CD14-positive monocyte (primary cell): ENCODE measurements at regions not wholly inside any gene's neighbourhood (a gene's known extent, or its start where the extent isn't known, plus 50 kb on each side); places are given as distances from the start of the nearest gene placed in this dataset.

Experiments used
- DNase-seq, 3 donors: peaks; one replicate each; pipeline ENCODE4 v3.0.0-alpha.2; 2011 to 2022
- H2AFZ ChIP-seq: 2 replicates; pipeline ENCODE4 v1.6.0; 2012; ENCODE audit warnings: mild to moderate bottlenecking, low read depth, low read length, inconsistent platforms; ENCODE audit not compliant: insufficient read depth, poor library complexity, severe bottlenecking
- H3K27ac ChIP-seq, 2 donors: 1 replicate in 1 of 2; 2 replicates in 1 of 2; pipeline ENCODE4 v1.5.1; 2012 to 2013; ENCODE audit warnings: low read length in 2 of 2, control low read depth in 1 of 2, inconsistent platforms in 1 of 2, low read depth in 1 of 2, mild to moderate bottlenecking in 1 of 2
- H3K27me3 ChIP-seq, 2 donors: one replicate each; pipeline versions ENCODE4 v1.6.0 to v1.6.1; 2011 to 2013; ENCODE audit warnings: low read length in 2 of 2; ENCODE audit not compliant: control insufficient read depth in 2 of 2, insufficient read depth in 2 of 2
- H3K36me3 ChIP-seq, 2 donors: replicated peaks in 1 of 2; 1 replicate in 1 of 2; 2 replicates in 1 of 2; pipeline versions ENCODE4 v1.5.1 to v1.6.1; 2012 to 2013; ENCODE audit warnings: low read length in 2 of 2, control low read depth in 1 of 2, inconsistent platforms in 1 of 2, mild to moderate bottlenecking in 1 of 2; ENCODE audit not compliant: insufficient read depth in 2 of 2, control insufficient read depth in 1 of 2
- H3K4me1 ChIP-seq, 2 donors: 1 replicate in 1 of 2; 2 replicates in 1 of 2; pipeline versions ENCODE4 v1.5.1 to v1.6.1; 2012 to 2013; ENCODE audit warnings: low read length in 2 of 2, control low read depth in 1 of 2, inconsistent platforms in 1 of 2, mild to moderate bottlenecking in 1 of 2, moderate library complexity in 1 of 2; ENCODE audit not compliant: insufficient read depth in 2 of 2, control insufficient read depth in 1 of 2
- H3K4me2 ChIP-seq: replicated peaks from 2 replicates; pipeline ENCODE3; 2012; ENCODE audit warnings: low read length, moderate library complexity, mild to moderate bottlenecking; ENCODE audit not compliant: poor library complexity, severe bottlenecking; ENCODE audit errors: extremely low read depth
- H3K4me3 ChIP-seq, 3 experiments: fragments of 200-600 bp in 1 of 3; sonication (generic) in 1 of 3; replicated peaks in 1 of 3; 1 replicate in 2 of 3; 2 replicates in 1 of 3; pipeline ENCODE4 v1.5.1; 2011 to 2013; ENCODE audit warnings: low read length in 3 of 3, mild to moderate bottlenecking in 3 of 3, control low read depth in 2 of 3, low read depth in 2 of 3, inconsistent platforms in 1 of 3, moderate library complexity in 1 of 3
- H3K79me2 ChIP-seq: 2 replicates; pipeline ENCODE4 v1.6.0; 2012; ENCODE audit warnings: mild to moderate bottlenecking, control low read depth, inconsistent platforms, low read length, moderate library complexity; ENCODE audit not compliant: insufficient read depth
- H3K9ac ChIP-seq: 2 replicates; pipeline ENCODE4 v1.6.0; 2017; ENCODE audit warnings: low read length, mild to moderate bottlenecking; ENCODE audit not compliant: insufficient read depth, poor library complexity, severe bottlenecking
- H3K9me3 ChIP-seq, 2 donors: replicated peaks in 1 of 2; 1 replicate in 1 of 2; 2 replicates in 1 of 2; pipeline versions ENCODE4 v1.5.1 to v1.6.1; 2012 to 2013; ENCODE audit warnings: low read length in 2 of 2, control low read depth in 1 of 2; ENCODE audit not compliant: control insufficient read depth in 1 of 2, insufficient read depth in 1 of 2
- H4K20me1 ChIP-seq: 2 replicates; pipeline ENCODE4 v1.6.0; 2012; ENCODE audit warnings: mild to moderate bottlenecking, low read length, control low read depth, moderate library complexity; ENCODE audit not compliant: insufficient read depth
- H3K27ac Mint-ChIP-seq, 7 donors: one replicate each; pipeline ENCODE4 v1.8.0; 2020; ENCODE audit warnings: mild to moderate bottlenecking in 7 of 7, mixed read lengths in 7 of 7, moderate library complexity in 6 of 7, inconsistent platforms in 2 of 7
- H3K27me3 Mint-ChIP-seq, 3 donors: one replicate each; pipeline ENCODE4 v1.8.0; 2021 to 2022; ENCODE audit warnings: low read depth in 3 of 3, mild to moderate bottlenecking in 3 of 3, mixed read lengths in 3 of 3, moderate library complexity in 3 of 3, inconsistent platforms in 1 of 3
- H3K36me3 Mint-ChIP-seq, 2 donors: one replicate each; pipeline ENCODE4 v1.8.0; 2020; ENCODE audit warnings: mixed read lengths in 2 of 2, inconsistent platforms in 1 of 2, mild to moderate bottlenecking in 1 of 2
- H3K4me1 Mint-ChIP-seq: one replicate; pipeline ENCODE4 v1.8.0; 2020; ENCODE audit warnings: mild to moderate bottlenecking, mixed read lengths
- H3K4me3 Mint-ChIP-seq, 2 donors: one replicate each; pipeline ENCODE4 v1.8.0; 2020; ENCODE audit warnings: mild to moderate bottlenecking in 2 of 2, mixed read lengths in 2 of 2, moderate library complexity in 1 of 2
- H3K9me3 Mint-ChIP-seq, 7 donors: one replicate each; pipeline ENCODE4 v1.8.0; 2020 to 2022; ENCODE audit warnings: mixed read lengths in 7 of 7, mild to moderate bottlenecking in 6 of 7, moderate library complexity in 6 of 7, inconsistent platforms in 2 of 7
- WGBS: methylation state at CpG from one replicate; pipeline ENCODE4 v1.1.5; 2013; ENCODE audit warnings: missing lambda C conversion rate; ENCODE audit not compliant: insufficient coverage; 5-methylcytosine and 5-hydroxymethylcytosine counted together
- intact Hi-C, 2 donors: fragments of 100-400 bp; cut with micrococcal nuclease; formaldehyde crosslinking; loops; one replicate each; pipeline versions ENCODE4 v1.15.0 to v1.15.1; 2023
- TF ChIP-seq, protein P1 (sequence below): fragments of 200-600 bp; IDR thresholded peaks from one replicate; pipeline ENCODE4 v1.8.0; 2022; ENCODE audit warnings: antibody characterized with exemption, mild to moderate bottlenecking

DNA sequence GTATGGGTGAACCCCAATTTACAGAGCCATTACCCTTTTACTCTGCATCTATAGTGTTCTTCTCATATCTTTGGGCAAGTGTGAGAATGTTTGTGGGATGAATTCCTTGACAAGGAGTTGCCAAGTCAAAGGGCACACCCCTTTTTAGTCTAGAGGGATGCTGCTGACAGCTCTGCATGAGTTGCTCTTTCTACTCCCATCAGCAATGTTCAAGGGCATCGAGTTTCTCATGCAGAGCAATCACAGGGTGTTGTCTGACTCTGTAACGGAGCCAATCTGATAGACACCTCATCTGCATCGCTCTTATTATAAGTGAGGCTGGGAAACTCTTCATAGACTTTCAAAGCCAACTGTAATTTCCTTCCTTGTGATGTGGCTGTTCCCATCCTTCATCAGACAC, 77.4 kb downstream of the EDN3 start:
- Mint-ChIP-seq H3K27me3 (peaks cover 1 to 4% (median 3%) of the 10 kb centered on the region in 3 donors), H3K4me3 (no peak overlapping the region), H3K4me1 (no peaks in the 10 kb centered on the region), H3K27ac (no peak overlapping the region), H3K9me3 (no peaks in the 10 kb centered on the region), H3K36me3 (no peaks in the 10 kb centered on the region)
- no peaks in the 10 kb centered on the region for H3K27me3 ChIP-seq
- TF ChIP-seq, protein P1, sequence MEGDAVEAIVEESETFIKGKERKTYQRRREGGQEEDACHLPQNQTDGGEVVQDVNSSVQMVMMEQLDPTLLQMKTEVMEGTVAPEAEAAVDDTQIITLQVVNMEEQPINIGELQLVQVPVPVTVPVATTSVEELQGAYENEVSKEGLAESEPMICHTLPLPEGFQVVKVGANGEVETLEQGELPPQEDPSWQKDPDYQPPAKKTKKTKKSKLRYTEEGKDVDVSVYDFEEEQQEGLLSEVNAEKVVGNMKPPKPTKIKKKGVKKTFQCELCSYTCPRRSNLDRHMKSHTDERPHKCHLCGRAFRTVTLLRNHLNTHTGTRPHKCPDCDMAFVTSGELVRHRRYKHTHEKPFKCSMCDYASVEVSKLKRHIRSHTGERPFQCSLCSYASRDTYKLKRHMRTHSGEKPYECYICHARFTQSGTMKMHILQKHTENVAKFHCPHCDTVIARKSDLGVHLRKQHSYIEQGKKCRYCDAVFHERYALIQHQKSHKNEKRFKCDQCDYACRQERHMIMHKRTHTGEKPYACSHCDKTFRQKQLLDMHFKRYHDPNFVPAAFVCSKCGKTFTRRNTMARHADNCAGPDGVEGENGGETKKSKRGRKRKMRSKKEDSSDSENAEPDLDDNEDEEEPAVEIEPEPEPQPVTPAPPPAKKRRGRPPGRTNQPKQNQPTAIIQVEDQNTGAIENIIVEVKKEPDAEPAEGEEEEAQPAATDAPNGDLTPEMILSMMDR = no peak
- H3K9ac ChIP-seq = no peak overlapping the region
- intact Hi-C loops = no loop called here
- H3K27ac ChIP-seq = no peak overlapping the region
- H4K20me1 ChIP-seq = no peaks in the 10 kb centered on the region
- H3K9me3 ChIP-seq = no peaks in the 10 kb centered on the region
- H2AFZ ChIP-seq = no peak overlapping the region
- no peaks in the 10 kb centered on the region for H3K4me1 ChIP-seq
- no peak overlapping the region for H3K4me2 ChIP-seq
- no peak overlapping the region for H3K4me3 ChIP-seq
- 100% methylated on average over 2 of the region's 3 CpGs for WGBS
- no peaks in the 10 kb centered on the region for H3K36me3 ChIP-seq
- H3K79me2 ChIP-seq = no peaks in the 10 kb centered on the region
- no peak for DNase-seq

DNA sequence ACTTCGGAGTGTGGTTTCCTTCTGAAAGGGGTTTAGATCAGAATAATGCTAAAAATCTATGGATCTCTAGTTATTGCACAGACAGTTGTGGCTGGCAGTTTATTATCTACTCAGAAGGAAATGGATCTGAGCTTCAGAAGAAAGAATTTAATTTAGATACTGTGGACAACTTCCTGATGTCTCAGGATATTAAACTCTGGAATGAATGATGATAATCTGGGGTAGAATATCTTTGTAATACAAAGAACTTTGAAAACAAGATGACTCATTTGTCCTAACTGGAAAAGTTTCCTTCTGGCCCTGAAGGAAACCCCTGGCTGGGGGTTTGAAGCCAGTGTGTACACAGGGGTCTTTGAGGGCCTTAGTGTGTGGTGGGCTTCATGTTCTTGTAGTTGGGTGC, 78.0 kb downstream of the EDN3 start:
- TF ChIP-seq, protein P1 = no peak
- Histone ChIP-seq H3K4me1 (no peaks in the 10 kb centered on the region), H4K20me1 (no peaks in the 10 kb centered on the region), H3K9ac (no peak overlapping the region), H2AFZ (no peak overlapping the region), H3K36me3 (no peaks in the 10 kb centered on the region), H3K4me2 (no peak overlapping the region), H3K27me3 (no peaks in the 10 kb centered on the region), H3K27ac (no peak overlapping the region), H3K4me3 (no peak overlapping the region), H3K9me3 (no peaks in the 10 kb centered on the region), H3K79me2 (no peaks in the 10 kb centered on the region)
- H3K27me3 Mint-ChIP-seq = peaks cover 1 to 4% (median 3%) of the 10 kb centered on the region in 3 donors
- H3K9me3 Mint-ChIP-seq = no peaks in the 10 kb centered on the region
- intact Hi-C loops = no loop called here
- no CpG with 5 or more reads among the region's 1 CpG for WGBS
- no peaks in the 10 kb centered on the region for H3K36me3 Mint-ChIP-seq
- H3K27ac Mint-ChIP-seq = no peak overlapping the region
- no peak overlapping the region for H3K4me3 Mint-ChIP-seq
- DNase-seq = no peak
- H3K4me1 Mint-ChIP-seq = no peaks in the 10 kb centered on the region
